Brain microvascular endothelial cell (primary cell): ENCODE measurements at regions not wholly inside any gene's neighbourhood (a gene's known extent, or its start where the extent isn't known, plus 50 kb on each side); places are given as distances from the start of the nearest gene placed in this dataset.

Experiments used
- DNase-seq: peaks from one replicate; pipeline ENCODE4 v3.0.0-alpha.2; 2020
- H3K27ac ChIP-seq: fragments of 250-450 bp; sonication (Bioruptor Pico); 2 replicates; pipeline ENCODE4 v1.5.1; 2020; ENCODE audit warnings: mild to moderate bottlenecking, moderate library complexity
- H3K27me3 ChIP-seq: fragments of 250-450 bp; sonication (Bioruptor Pico); replicated peaks from 2 replicates; pipeline ENCODE4 v1.5.1; 2020; ENCODE audit warnings: mild to moderate bottlenecking
- H3K36me3 ChIP-seq: fragments of 250-450 bp; sonication (Bioruptor Pico); replicated peaks from 2 replicates; pipeline ENCODE4 v1.5.1; 2020; ENCODE audit warnings: mild to moderate bottlenecking
- H3K4me3 ChIP-seq: 2 replicates; pipeline ENCODE4 v1.5.1; 2011; ENCODE audit warnings: low read depth, mild to moderate bottlenecking, control low read depth, low read length, moderate library complexity
- CTCF ChIP-seq: IDR thresholded peaks from 2 replicates; pipeline ENCODE4 v1.5.1; 2011; ENCODE audit warnings: low read depth, mild to moderate bottlenecking, moderate library complexity, low read length, control low read depth, inconsistent platforms; ENCODE audit errors: missing control alignments
- in situ Hi-C: cut with HindIII; loops from 2 replicates; pipeline ENCODE4 v1.10.0; 2017; ENCODE audit warnings: low sequenced_read_pairs, low pct_ligation_motif_present

- Histone ChIP-seq H3K27me3 (no peaks in the 10 kb centered on the region), H3K4me3 (no peak overlapping the region), H3K36me3 (no peaks in the 10 kb centered on the region), H3K27ac (no peak overlapping the region)
- in situ Hi-C loops = no loop called here
- DNase-seq = no peak
- no peak for TF ChIP-seq CTCF
These were observed 546.8 kb downstream of the LRRC70 start for GRCh38 chr5:63125392-63125791.

GRCh38 chr5:63124266-63124665, 545.6 kb downstream of the LRRC70 start:
- Histone ChIP-seq H3K27me3 (no peaks in the 10 kb centered on the region), H3K27ac (no peak overlapping the region), H3K4me3 (no peak overlapping the region), H3K36me3 (no peaks in the 10 kb centered on the region)
- no peak for DNase-seq
- in situ Hi-C loops = no loop called here
- TF ChIP-seq CTCF = no peak

DNA sequence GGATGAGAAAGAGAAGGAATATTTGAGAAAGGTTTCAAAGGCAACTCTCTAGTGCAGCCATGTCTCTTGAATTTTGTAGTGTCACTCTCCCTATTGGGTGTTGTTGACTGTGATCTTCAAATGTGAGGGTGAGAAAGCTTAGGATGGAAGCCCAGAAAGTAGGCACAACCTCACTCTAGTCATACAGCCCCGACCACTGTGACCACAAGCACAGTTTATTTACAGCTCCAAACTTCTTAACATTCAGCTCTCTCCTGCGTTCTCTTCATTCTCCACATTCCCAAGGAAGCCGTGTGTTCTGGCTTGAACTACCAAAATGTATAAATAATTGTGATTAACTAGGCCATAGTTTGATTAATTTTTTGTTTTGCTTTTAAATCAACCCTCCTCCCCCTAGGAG, 542.9 kb downstream of the LRRC70 start:
- in situ Hi-C loops = no loop called here
- no peaks in the 10 kb centered on the region for H3K27me3 ChIP-seq
- no peak for DNase-seq
- H3K4me3 ChIP-seq = no peak overlapping the region
- TF ChIP-seq CTCF = no peak
- H3K36me3 ChIP-seq = no peaks in the 10 kb centered on the region
- H3K27ac ChIP-seq = no peak overlapping the region

- in situ Hi-C loops = no loop called here
- no peaks in the 10 kb centered on the region for H3K27me3 ChIP-seq
- DNase-seq = no peak
- H3K4me3 ChIP-seq = no peak overlapping the region
- no peak for TF ChIP-seq CTCF
- no peak overlapping the region for H3K27ac ChIP-seq
- H3K36me3 ChIP-seq = no peaks in the 10 kb centered on the region
These were observed 539.6 kb downstream of the LRRC70 start for GRCh38 chr5:63118221-63118620.

GRCh38 chr5:63111891-63112290, 533.3 kb downstream of the LRRC70 start:
- Histone ChIP-seq H3K4me3 (no peak overlapping the region), H3K27ac (no peak overlapping the region), H3K36me3 (no peaks in the 10 kb centered on the region), H3K27me3 (no peaks in the 10 kb centered on the region)
- no peak for DNase-seq
- TF ChIP-seq CTCF = no peak
- in situ Hi-C loops = no loop called here

DNA sequence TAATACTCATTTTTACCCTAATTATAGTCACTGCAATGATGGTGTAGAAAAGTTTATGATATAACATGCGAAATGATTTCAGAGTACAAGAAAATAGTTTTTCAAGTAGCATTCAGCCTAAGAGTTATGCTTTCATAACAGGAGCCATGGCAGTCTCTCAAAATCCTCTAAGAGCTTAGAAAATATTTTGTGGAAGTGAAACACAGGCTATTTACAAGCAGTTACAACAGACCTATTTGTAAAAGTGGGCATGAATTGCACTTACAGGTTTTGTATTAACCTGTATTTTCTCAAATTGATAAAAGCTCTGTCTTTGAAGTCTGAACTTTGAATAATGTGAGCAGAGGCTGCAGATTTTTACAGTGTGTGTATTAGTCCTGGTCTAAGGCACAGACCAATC, 523.3 kb downstream of the LRRC70 start:
- DNase-seq = no peak
- Histone ChIP-seq H3K4me3 (no peak overlapping the region), H3K36me3 (no peaks in the 10 kb centered on the region), H3K27me3 (no peaks in the 10 kb centered on the region), H3K27ac (no peak overlapping the region)
- in situ Hi-C loops = no loop called here
- no peak for TF ChIP-seq CTCF
